ENCODE measurements at regions not wholly inside any gene's neighbourhood (a gene's known extent, or its start where the extent isn't known, plus 50 kb on each side); places are given as distances from the start of the nearest gene placed in this dataset.

DNA sequence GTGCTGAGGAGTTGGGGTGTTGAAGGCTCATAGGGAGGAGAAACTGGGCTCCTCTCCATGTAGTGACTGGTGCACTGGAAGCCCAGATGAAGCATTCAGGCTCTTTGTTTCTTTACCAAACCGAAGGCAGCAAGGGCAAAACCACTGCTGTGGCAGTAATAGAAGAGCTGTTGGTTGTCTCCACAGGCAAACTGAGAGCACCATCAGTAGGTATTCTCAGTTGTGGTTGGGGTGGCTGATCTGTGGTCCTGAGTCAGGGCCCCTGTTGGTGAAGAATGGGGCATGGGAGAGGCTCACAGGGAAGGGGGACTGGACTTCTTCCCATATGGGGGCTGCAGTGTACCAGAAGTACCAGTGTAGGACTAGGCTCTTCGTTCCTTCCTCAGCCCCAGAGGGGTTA, 460.2 kb upstream of the IMPG1 start:
- TF ChIP-seq, protein P1, sequence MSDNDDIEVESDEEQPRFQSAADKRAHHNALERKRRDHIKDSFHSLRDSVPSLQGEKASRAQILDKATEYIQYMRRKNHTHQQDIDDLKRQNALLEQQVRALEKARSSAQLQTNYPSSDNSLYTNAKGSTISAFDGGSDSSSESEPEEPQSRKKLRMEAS (IDR thresholded peaks at IDR 0.05): no peak
- no peak for TF ChIP-seq TCF7L2 (IDR thresholded peaks at IDR 0.05; ENCODE audit: borderline replicate concordance, extremely low read depth, insufficient read depth, insufficient read length)
